G401.6 (cell line): ENCODE measurements at regions not wholly inside any gene's neighbourhood (a gene's known extent, or its start where the extent isn't known, plus 50 kb on each side); places are given as distances from the start of the nearest gene placed in this dataset.

Experiments used
- FAIRE-seq: peaks from 2 replicates; lab custom pipeline; 2012; peaks lifted over from hg19 to GRCh38; lab: Jason Lieb, UNC

- no peak for FAIRE-seq
These were observed 304.1 kb downstream of the MCTP2 start for GRCh38 chr15:94535298-94536048.

- FAIRE-seq = no peak
These were observed 305.2 kb downstream of the MCTP2 start for GRCh38 chr15:94536549-94536948.

GRCh38 chr15:94538280-94538679 is 306.9 kb downstream of the MCTP2 start:
- FAIRE-seq = no peak

GRCh38 chr15:94542391-94542790 is 311.0 kb downstream of the MCTP2 start:
- FAIRE-seq = no peak

- no peak for FAIRE-seq
These were observed 315.4 kb downstream of the MCTP2 start for GRCh38 chr15:94546808-94547207.

GRCh38 chr15:94547711-94548110 is 316.4 kb downstream of the MCTP2 start:
- FAIRE-seq = no peak

GRCh38 chr15:94555841-94556519 is 324.6 kb downstream of the MCTP2 start:
- FAIRE-seq = no peak

GRCh38 chr15:94561036-94561689 is 329.8 kb downstream of the MCTP2 start:
- no peak for FAIRE-seq

GRCh38 chr15:94563456-94563855 is 332.1 kb downstream of the MCTP2 start:
- FAIRE-seq = no peak

GRCh38 chr15:94576889-94577533 is 345.6 kb downstream of the MCTP2 start:
- no peak for FAIRE-seq

- no peak for FAIRE-seq
These were observed 347.9 kb downstream of the MCTP2 start for GRCh38 chr15:94579286-94579685.

- FAIRE-seq = no peak
These were observed 349.0 kb downstream of the MCTP2 start for GRCh38 chr15:94580211-94580885.

- no peak for FAIRE-seq
These were observed 351.0 kb downstream of the MCTP2 start for GRCh38 chr15:94582368-94582767.

- FAIRE-seq = no peak
These were observed 353.5 kb downstream of the MCTP2 start for GRCh38 chr15:94584833-94585244.

GRCh38 chr15:94586099-94586498 is 354.7 kb downstream of the MCTP2 start:
- FAIRE-seq = no peak

- FAIRE-seq = no peak
These were observed 355.8 kb downstream of the MCTP2 start for GRCh38 chr15:94587113-94587512.

- no peak for FAIRE-seq
These were observed 357.6 kb downstream of the MCTP2 start for GRCh38 chr15:94588993-94589392.

GRCh38 chr15:94592495-94592894 is 361.1 kb downstream of the MCTP2 start:
- FAIRE-seq = no peak

- no peak for FAIRE-seq
These were observed 365.3 kb downstream of the MCTP2 start for GRCh38 chr15:94596707-94597106.

GRCh38 chr15:94600505-94600904 is 369.1 kb downstream of the MCTP2 start:
- no peak for FAIRE-seq

GRCh38 chr15:94602754-94603470 is 371.6 kb downstream of the MCTP2 start:
- FAIRE-seq = no peak

- no peak for FAIRE-seq
These were observed 374.9 kb downstream of the MCTP2 start for GRCh38 chr15:94606286-94606685.
